RWPE2 (cell line): ENCODE measurements at regions not wholly inside any gene's neighbourhood (a gene's known extent, or its start where the extent isn't known, plus 50 kb on each side); places are given as distances from the start of the nearest gene placed in this dataset.

Experiments
- ATAC-seq: fragments of 200-7000 bp; cut with Tn5 transposase; 3 replicates; pipeline ENCODE4 v1.9.1; 2021; ENCODE audit warnings: low read depth
- DNase-seq: peaks from one replicate; pipeline ENCODE4 v3.0.0-alpha.2; 2020; ENCODE audit warnings: low spot score
- H3K27ac ChIP-seq: fragments of 450-650 bp; 2 replicates; pipeline ENCODE4 v1.5.1; 2017; ENCODE audit warnings: mild to moderate bottlenecking; ENCODE audit not compliant: poor library complexity, severe bottlenecking
- H3K27me3 ChIP-seq: fragments of 250-450 bp; sonication (Bioruptor Pico); 2 replicates; pipeline ENCODE4 v1.5.1; 2021; ENCODE audit warnings: mild to moderate bottlenecking, moderate library complexity; ENCODE audit not compliant: insufficient read depth, poor library complexity, severe bottlenecking
- H3K36me3 ChIP-seq: fragments of 250-450 bp; sonication (Bioruptor Pico); 2 replicates; pipeline ENCODE4 v1.5.1; 2020; ENCODE audit warnings: low read depth, mild to moderate bottlenecking, moderate library complexity
- H3K4me1 ChIP-seq: fragments of 250-450 bp; sonication (Bioruptor Pico); 2 replicates; pipeline ENCODE4 v1.5.1; 2021; ENCODE audit warnings: mild to moderate bottlenecking, moderate library complexity; ENCODE audit not compliant: insufficient read depth, poor library complexity, severe bottlenecking
- H3K4me3 ChIP-seq: fragments of 250-450 bp; sonication (Bioruptor Pico); 2 replicates; pipeline ENCODE4 v1.5.1; 2021; ENCODE audit warnings: mild to moderate bottlenecking, moderate library complexity; ENCODE audit not compliant: severe bottlenecking
- H3K9me3 ChIP-seq: fragments of 250-450 bp; sonication (Bioruptor Pico); 2 replicates; pipeline ENCODE4 v1.5.1; 2021; ENCODE audit warnings: mild to moderate bottlenecking, moderate library complexity; ENCODE audit not compliant: severe bottlenecking
- TF ChIP-seq, protein P1 (sequence below): fragments of 450-650 bp; IDR thresholded peaks from one replicate; pipeline ENCODE4 v1.5.1; 2017; ENCODE audit warnings: mild to moderate bottlenecking, moderate library complexity; ENCODE audit not compliant: poor library complexity, severe bottlenecking

GRCh38 chr11:92475316-92475715, 250.7 kb downstream of the FAT3 start:
- ATAC-seq: no peak
- TF ChIP-seq, protein P1, sequence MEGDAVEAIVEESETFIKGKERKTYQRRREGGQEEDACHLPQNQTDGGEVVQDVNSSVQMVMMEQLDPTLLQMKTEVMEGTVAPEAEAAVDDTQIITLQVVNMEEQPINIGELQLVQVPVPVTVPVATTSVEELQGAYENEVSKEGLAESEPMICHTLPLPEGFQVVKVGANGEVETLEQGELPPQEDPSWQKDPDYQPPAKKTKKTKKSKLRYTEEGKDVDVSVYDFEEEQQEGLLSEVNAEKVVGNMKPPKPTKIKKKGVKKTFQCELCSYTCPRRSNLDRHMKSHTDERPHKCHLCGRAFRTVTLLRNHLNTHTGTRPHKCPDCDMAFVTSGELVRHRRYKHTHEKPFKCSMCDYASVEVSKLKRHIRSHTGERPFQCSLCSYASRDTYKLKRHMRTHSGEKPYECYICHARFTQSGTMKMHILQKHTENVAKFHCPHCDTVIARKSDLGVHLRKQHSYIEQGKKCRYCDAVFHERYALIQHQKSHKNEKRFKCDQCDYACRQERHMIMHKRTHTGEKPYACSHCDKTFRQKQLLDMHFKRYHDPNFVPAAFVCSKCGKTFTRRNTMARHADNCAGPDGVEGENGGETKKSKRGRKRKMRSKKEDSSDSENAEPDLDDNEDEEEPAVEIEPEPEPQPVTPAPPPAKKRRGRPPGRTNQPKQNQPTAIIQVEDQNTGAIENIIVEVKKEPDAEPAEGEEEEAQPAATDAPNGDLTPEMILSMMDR: no peak
- no peak overlapping the region for H3K4me3 ChIP-seq

GRCh38 chr11:92475819-92476218, 251.2 kb downstream of the FAT3 start:
- Histone ChIP-seq H3K4me3 (no peak overlapping the region), H3K27me3 (no peaks in the 10 kb centered on the region), H3K27ac (no peak overlapping the region), H3K36me3 (no peaks in the 10 kb centered on the region), H3K4me1 (peaks cover 9% of the 10 kb centered on the region), H3K9me3 (no peaks in the 10 kb centered on the region)
- DNase-seq (no peak), ATAC-seq (no peak)
- TF ChIP-seq, protein P1: no peak

More at GRCh38 chr11:92475316-92475715, 250.7 kb downstream of the FAT3 start:
- Histone ChIP-seq H3K9me3 (no peaks in the 10 kb centered on the region), H3K27me3 (no peaks in the 10 kb centered on the region), H3K4me1 (peaks cover 9% of the 10 kb centered on the region), H3K36me3 (no peaks in the 10 kb centered on the region), H3K27ac (no peak overlapping the region)
- DNase-seq: no peak

GRCh38 chr11:92477686-92478085, 253.1 kb downstream of the FAT3 start:
- Histone ChIP-seq H3K9me3 (no peaks in the 10 kb centered on the region), H3K27ac (no peak overlapping the region), H3K36me3 (no peaks in the 10 kb centered on the region), H3K27me3 (no peaks in the 10 kb centered on the region), H3K4me1 (peaks cover 9% of the 10 kb centered on the region), H3K4me3 (no peak overlapping the region)
- no peak for ATAC-seq
- DNase-seq: no peak
- TF ChIP-seq, protein P1: no peak

GRCh38 chr11:92480499-92480898, 255.9 kb downstream of the FAT3 start:
- no peak overlapping the region for H3K4me3 ChIP-seq
- H3K36me3 ChIP-seq: no peaks in the 10 kb centered on the region
- H3K27ac ChIP-seq: no peak overlapping the region
- TF ChIP-seq, protein P1: no peak
- no peaks in the 10 kb centered on the region for H3K27me3 ChIP-seq
- DNase-seq: no peak
- H3K9me3 ChIP-seq: no peaks in the 10 kb centered on the region
- ATAC-seq: peak; percentile 56; the same call in 1 of the 3 replicates
- no peaks in the 10 kb centered on the region for H3K4me1 ChIP-seq

DNA sequence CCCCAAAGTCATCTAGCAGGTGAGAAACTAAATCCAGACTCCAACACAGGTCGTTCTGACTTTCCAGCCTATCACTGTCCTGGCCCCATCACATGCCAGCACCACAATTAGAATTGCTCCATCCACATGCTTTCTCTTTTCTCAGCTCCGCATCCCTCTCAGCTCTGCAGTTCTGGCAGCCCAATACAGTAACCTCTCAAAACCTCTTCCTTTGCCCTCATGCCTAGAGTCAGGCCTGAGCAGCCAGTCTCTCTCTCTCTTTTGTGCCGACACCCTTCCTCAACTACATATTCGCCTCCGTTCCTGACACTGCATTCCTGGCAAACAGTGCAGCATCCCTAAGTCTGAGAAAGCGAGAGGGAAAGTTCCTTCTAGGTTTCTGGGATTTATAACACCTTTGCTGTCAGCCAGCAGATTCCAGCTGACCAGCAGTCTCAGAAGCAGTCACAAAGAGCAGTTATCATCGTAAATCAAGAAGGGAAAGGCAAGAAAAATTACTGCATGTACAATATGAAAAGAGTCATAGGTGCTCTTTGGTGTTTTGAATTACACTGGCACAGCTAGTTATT, 258.0 kb downstream of the FAT3 start:
- ATAC-seq: no peak
- Histone ChIP-seq H3K36me3 (no peaks in the 10 kb centered on the region), H3K4me1 (no peaks in the 10 kb centered on the region), H3K4me3 (no peak overlapping the region), H3K27me3 (no peaks in the 10 kb centered on the region), H3K27ac (no peak overlapping the region), H3K9me3 (no peaks in the 10 kb centered on the region)
- TF ChIP-seq, protein P1: no peak
- DNase-seq: no peak
